ENCODE measurements at regions not wholly inside any gene's neighbourhood (a gene's known extent, or its start where the extent isn't known, plus 50 kb on each side); places are given as distances from the start of the nearest gene placed in this dataset.

GRCh38 chr7:42378149-42378548 lies 141.1 kb upstream of the GLI3 start:
- DNase-seq (ENCODE audit: low read depth in 2 of 2): no peak

GRCh38 chr7:42373285-42373684 lies 136.3 kb upstream of the GLI3 start:
- DNase-seq (ENCODE audit: low read depth in 2 of 2): no peak

GRCh38 chr7:42372479-42372878 lies 135.5 kb upstream of the GLI3 start:
- DNase-seq (ENCODE audit: low read depth in 2 of 2): no peak

GRCh38 chr7:42359946-42360345 lies 122.9 kb upstream of the GLI3 start:
- DNase-seq (ENCODE audit: low read depth in 2 of 2): peak; percentile 34 to 35

- DNase-seq (ENCODE audit: low read depth in 2 of 2): peak; percentile 82
Measured at GRCh38 chr7:42351316-42351935, 114.4 kb upstream of the GLI3 start.

GRCh38 chr7:42350801-42351200 lies 113.8 kb upstream of the GLI3 start:
- peak; percentile 58 to 60 for DNase-seq (ENCODE audit: low read depth in 2 of 2)

GRCh38 chr7:42348631-42349030 lies 111.6 kb upstream of the GLI3 start:
- DNase-seq (ENCODE audit: low read depth in 2 of 2): peak in 1 of 2 experiments; percentile 23

- DNase-seq (ENCODE audit: low read depth in 2 of 2): no peak
Measured at GRCh38 chr7:42348071-42348470, 111.1 kb upstream of the GLI3 start.

GRCh38 chr7:42347616-42348015 lies 110.6 kb upstream of the GLI3 start:
- no peak for DNase-seq (ENCODE audit: low read depth in 2 of 2)

- no peak for DNase-seq (ENCODE audit: low read depth in 2 of 2)
Measured at GRCh38 chr7:42345478-42346299, 108.7 kb upstream of the GLI3 start.

- DNase-seq (ENCODE audit: low read depth in 2 of 2): no peak
Measured at GRCh38 chr7:42344198-42344755, 107.3 kb upstream of the GLI3 start.

GRCh38 chr7:42342381-42342780 lies 105.4 kb upstream of the GLI3 start:
- no peak for DNase-seq (ENCODE audit: low read depth in 2 of 2)

GRCh38 chr7:42340436-42340835 lies 103.4 kb upstream of the GLI3 start:
- no peak for DNase-seq (ENCODE audit: low read depth in 2 of 2)

GRCh38 chr7:42338916-42339540 lies 102.0 kb upstream of the GLI3 start:
- peak in 1 of 2 experiments; percentile 80 for DNase-seq (ENCODE audit: low read depth in 2 of 2)

GRCh38 chr7:42338231-42338915 lies 101.4 kb upstream of the GLI3 start:
- DNase-seq (ENCODE audit: low read depth in 2 of 2): peak; percentile 75 to 78

- no peak for DNase-seq (ENCODE audit: low read depth in 2 of 2)
Measured at GRCh38 chr7:42337225-42337905, 100.4 kb upstream of the GLI3 start.

- DNase-seq (ENCODE audit: low read depth in 2 of 2): no peak
Measured at GRCh38 chr7:42332605-42333222, 95.7 kb upstream of the GLI3 start.

GRCh38 chr7:42319631-42320030 lies 82.6 kb upstream of the GLI3 start:
- DNase-seq (ENCODE audit: low read depth in 2 of 2): no peak

- peak; percentile 53 to 67 for DNase-seq (ENCODE audit: low read depth in 2 of 2)
Measured at GRCh38 chr7:42315631-42316030, 78.6 kb upstream of the GLI3 start.

GRCh38 chr7:42315103-42315502 lies 78.1 kb upstream of the GLI3 start:
- DNase-seq (ENCODE audit: low read depth in 2 of 2): no peak

- DNase-seq (ENCODE audit: low read depth in 2 of 2): no peak
Measured at GRCh38 chr7:42314696-42315095, 77.7 kb upstream of the GLI3 start.

All from fibroblast of skin of left biceps (primary cell).